ENCODE measurements at regions not wholly inside any gene's neighbourhood (a gene's known extent, or its start where the extent isn't known, plus 50 kb on each side); places are given as distances from the start of the nearest gene placed in this dataset.

DNA sequence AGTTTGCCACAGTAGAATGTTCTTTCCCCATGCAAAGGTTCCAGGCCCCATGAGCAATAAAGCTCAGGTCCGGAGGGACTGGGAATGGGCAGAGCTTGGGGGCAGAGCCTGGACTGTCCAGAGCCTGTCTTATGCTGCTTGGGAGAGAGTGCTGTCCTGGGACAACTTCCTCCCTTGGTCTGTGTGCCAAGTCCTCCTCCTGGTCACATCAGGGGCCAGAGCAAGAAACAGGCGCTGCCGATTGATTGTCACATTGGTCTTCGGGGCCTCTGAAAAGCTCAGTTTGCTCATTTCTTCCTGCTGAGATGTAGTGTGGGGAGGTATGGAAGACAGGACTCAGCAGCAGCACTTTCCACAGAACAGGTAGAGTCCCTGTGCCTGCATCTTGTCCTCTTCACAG lies 54.0 kb upstream of the FCN1 start:
- RAD21 ChIA-PET (ENCODE audit: low non-redundant PET in 1 of 2, low total read pairs in 2 of 2, uncharacterized antibody in 2 of 2, unreplicated experiment in 2 of 2): no interaction called here

More for the DNA sequence above, 54.0 kb upstream of the FCN1 start:
- ChIA-PET CTCF (no interaction called here), POLR2A (no interaction called here)
- Histone ChIP-seq H3K9me2 (ENCODE audit: insufficient read depth) (no peaks in the 10 kb centered on the region), H3K4me1 (ENCODE audit: control insufficient read depth in 1 of 2, insufficient read depth in 2 of 2, low read length in 2 of 2) (no peaks in the 10 kb centered on the region), H3K9ac (ENCODE audit: low read length) (no peak overlapping the region), H3K79me2 (ENCODE audit: insufficient read depth, low read length) (no peaks in the 10 kb centered on the region), H3K4me2 (ENCODE audit: low read length) (no peak overlapping the region), H4K20me1 (ENCODE audit: insufficient read depth) (no peaks in the 10 kb centered on the region), H3K4me3 (replicated peaks in 1 of 2; ENCODE audit: low read depth in 1 of 2, low read length in 2 of 2) (no peak overlapping the region), H3K27me3 (ENCODE audit: insufficient read depth, low read length) (peaks cover 67% of the 10 kb centered on the region), H2AFZ (ENCODE audit: low read depth, low read length, poor library complexity, severe bottlenecking) (no peak overlapping the region), H3K27ac (ENCODE audit: low read depth, low read length) (no peak overlapping the region), H3K9me3 (ENCODE audit: control insufficient read depth in 1 of 2, insufficient read depth in 1 of 2, low read depth in 1 of 2, low read length in 2 of 2) (no peaks in the 10 kb centered on the region), H3K36me3 (ENCODE audit: control insufficient read depth in 1 of 2, insufficient read depth in 2 of 2, low read length in 2 of 2) (no peaks in the 10 kb centered on the region)
- intact Hi-C loops (cut with micrococcal nuclease): no loop called here
- BruUV-seq (replicated peaks): no TSS peak
- no peak for ATAC-seq
- DNase-seq (ENCODE audit: low read depth, low spot score): no peak
- no peak for TF ChIP-seq ELF1 (IDR thresholded peaks at IDR 0.05; ENCODE audit: borderline replicate concordance, low read depth)
- no peak for TF ChIP-seq REST (IDR thresholded peaks at IDR 0.05; ENCODE audit: low read depth)
- no peak for TF ChIP-seq YY1 (IDR thresholded peaks at IDR 0.05; ENCODE audit: extremely low read depth, insufficient replicate concordance, low read depth, low read length)
- TF ChIP-seq JUND (IDR thresholded peaks at IDR 0.05): no peak
- TF ChIP-seq SIN3A (IDR thresholded peaks at IDR 0.05; ENCODE audit: low read depth): no peak
- no peak for TF ChIP-seq EZH2phosphoT487 (IDR thresholded peaks at IDR 0.05; ENCODE audit: borderline replicate concordance)
- no peak for TF ChIP-seq CBX3 (IDR thresholded peaks at IDR 0.05; ENCODE audit: low read depth)
- TF ChIP-seq ZFX (IDR thresholded peaks at IDR 0.05): no peak
- TF ChIP-seq FOSL1 (IDR thresholded peaks at IDR 0.05; ENCODE audit: low read depth): no peak
- TF ChIP-seq SP1 (IDR thresholded peaks at IDR 0.05; ENCODE audit: low read depth): no peak
- TF ChIP-seq TCF7L2 (IDR thresholded peaks at IDR 0.05; ENCODE audit: borderline replicate concordance, extremely low read depth, insufficient read depth, insufficient read length): no peak
- TF ChIP-seq RAD21 (IDR thresholded peaks at IDR 0.05; ENCODE audit: low read depth): no peak
- TF ChIP-seq CTCF (IDR thresholded peaks at IDR 0.05 in 2 of 3, conservative IDR thresholded peaks at IDR 0.05 in 1 of 3; ENCODE audit: borderline replicate concordance in 1 of 3, insufficient read depth in 1 of 3, low read depth in 2 of 3, low read length in 2 of 3): no peak
- no peak for TF ChIP-seq POLR2AphosphoS5 (IDR thresholded peaks at IDR 0.05; ENCODE audit: low read depth, low read length)
- no peak for TF ChIP-seq ATF3 (IDR thresholded peaks at IDR 0.05)
- TF ChIP-seq CEBPB (IDR thresholded peaks at IDR 0.05; ENCODE audit: low read depth): no peak
- TF ChIP-seq SRF (IDR thresholded peaks at IDR 0.05; ENCODE audit: low read depth): no peak
- TF ChIP-seq EGR1 (IDR thresholded peaks at IDR 0.05; ENCODE audit: low read depth): no peak
- no peak for TF ChIP-seq EZH2 (IDR thresholded peaks at IDR 0.05)
- TF ChIP-seq ZNF274 (IDR thresholded peaks at IDR 0.05; ENCODE audit: low read depth, low read length): no peak

Data from HCT116 (cell line).